Stimulated activated naive B cell treated with anti-CD40 and anti-IgM and Interleukin-4, amounts not matched to agents 10 μg/mL and 1 μg/mL and 100 μg/mL, for 72 hours (primary cell): ENCODE measurements at regions not wholly inside any gene's neighbourhood (a gene's known extent, or its start where the extent isn't known, plus 50 kb on each side); places are given as distances from the start of the nearest gene placed in this dataset.

Experiments
- ATAC-seq, 2 donors: fragments of 150-1000 bp; cut with Tn5 transposase; replicated peaks; 2 replicates each; pipeline ENCODE4 v1.10.0; 2021; ENCODE audit warnings: moderate library complexity in 1 of 2
- DNase-seq: peaks from one replicate; pipeline ENCODE4 v3.0.0; 2021
- H3K27ac Mint-ChIP-seq: one replicate; pipeline ENCODE4 v1.8.0; 2022; ENCODE audit warnings: mild to moderate bottlenecking, mixed read lengths
- H3K27me3 Mint-ChIP-seq, 2 donors: one replicate each; pipeline ENCODE4 v1.8.0; 2022; ENCODE audit warnings: mixed read lengths in 2 of 2
- H3K36me3 Mint-ChIP-seq, 2 donors: one replicate each; pipeline ENCODE4 v1.8.0; 2022; ENCODE audit warnings: mixed read lengths in 2 of 2, mild to moderate bottlenecking in 1 of 2
- H3K4me1 Mint-ChIP-seq, 2 donors: one replicate each; pipeline ENCODE4 v1.8.0; 2022; ENCODE audit warnings: mixed read lengths in 2 of 2, mild to moderate bottlenecking in 1 of 2
- H3K4me3 Mint-ChIP-seq, 2 donors: one replicate each; pipeline ENCODE4 v1.8.0; 2022; ENCODE audit warnings: mild to moderate bottlenecking in 2 of 2, mixed read lengths in 2 of 2, moderate library complexity in 1 of 2
- H3K9me3 Mint-ChIP-seq, 2 donors: one replicate each; pipeline ENCODE4 v1.8.0; 2022; ENCODE audit warnings: mixed read lengths in 2 of 2, mild to moderate bottlenecking in 1 of 2

- Mint-ChIP-seq H3K27me3 (peaks cover 23 to 34% of the 10 kb centered on the region in 2 donors), H3K4me1 (no peaks in the 10 kb centered on the region), H3K27ac (no peak overlapping the region), H3K4me3 (no peak overlapping the region), H3K9me3 (peaks cover 6 to 7% of the 10 kb centered on the region in 2 donors), H3K36me3 (no peaks in the 10 kb centered on the region)
- no peak for ATAC-seq
- no peak for DNase-seq
These were observed 49.9 kb upstream of the PAX6 start for GRCh38 chr11:31861011-31861410.
